Upper lobe of right lung (tissue), 1 donor: ENCODE measurements at regions not wholly inside any gene's neighbourhood (a gene's known extent, or its start where the extent isn't known, plus 50 kb on each side); places are given as distances from the start of the nearest gene placed in this dataset.
"Not testable (repeated sequence)": the region's sequence is repeated elsewhere in the genome, so short reads cannot be mapped to it uniquely, and the experiment has no call there.

Experiments used
- ATAC-seq: fragments of 200-7000 bp; cut with Tn5 transposase; one replicate; pipeline ENCODE4 v1.9.1; 2020; ENCODE audit warnings: mild to moderate bottlenecking, moderate library complexity
- DNase-seq: peaks from one replicate; pipeline ENCODE4 v3.0.0-alpha.2; 2020
- H3K27ac ChIP-seq: fragments of 200-600 bp; one replicate; pipeline ENCODE4 v1.8.0; 2022
- H3K27me3 ChIP-seq: fragments of 200-600 bp; one replicate; pipeline ENCODE4 v1.8.0; 2022; ENCODE audit warnings: mild to moderate bottlenecking
- H3K36me3 ChIP-seq: fragments of 200-600 bp; one replicate; pipeline ENCODE4 v1.8.0; 2022
- H3K4me1 ChIP-seq: fragments of 200-600 bp; one replicate; pipeline ENCODE4 v1.8.0; 2022
- H3K4me3 ChIP-seq: fragments of 200-600 bp; one replicate; pipeline ENCODE4 v1.8.0; 2022; ENCODE audit warnings: mild to moderate bottlenecking
- H3K9me3 ChIP-seq: fragments of 200-600 bp; one replicate; pipeline ENCODE4 v1.8.0; 2022
- intact Hi-C: fragments of 100-400 bp; cut with DNase I; formaldehyde crosslinking; loops from one replicate; pipeline ENCODE4 v1.11.0; 2022
- TF ChIP-seq, protein P1 (sequence below): fragments of 200-600 bp; IDR thresholded peaks from one replicate; pipeline ENCODE4 v1.8.0; 2022; ENCODE audit warnings: antibody characterized with exemption
- donor health status: DM: no; HTN: yes; CAD: no; lungs with severe emphysema.

DNA sequence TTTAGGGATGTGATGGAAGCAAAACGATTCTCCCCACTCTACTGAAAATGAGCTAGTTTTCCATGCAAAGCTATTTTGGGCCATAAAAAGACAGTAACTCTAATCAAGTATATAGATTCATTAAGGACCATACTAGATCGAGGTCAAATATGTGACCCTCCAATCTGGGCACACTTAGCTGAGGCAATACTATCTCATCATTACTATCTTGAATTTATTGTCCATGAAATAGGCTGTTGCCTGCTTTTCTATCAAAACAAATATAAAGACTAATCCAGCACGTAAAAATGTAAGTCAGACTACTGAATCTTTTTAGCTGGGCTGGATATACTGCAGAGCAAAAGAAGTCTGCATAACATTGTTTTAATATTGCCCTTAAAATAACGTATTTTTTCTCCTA is 943.1 kb downstream of the NR2F1-AS1 start:
- Histone ChIP-seq H3K36me3 (no peaks in the 10 kb centered on the region), H3K9me3 (no peaks in the 10 kb centered on the region), H3K4me3 (no peak overlapping the region), H3K27me3 (no peaks in the 10 kb centered on the region), H3K27ac (no peak overlapping the region), H3K4me1 (peaks cover 9% of the 10 kb centered on the region)
- intact Hi-C loops, result no loop called here
- DNase-seq (no peak), ATAC-seq (no peak)
- TF ChIP-seq, protein P1, sequence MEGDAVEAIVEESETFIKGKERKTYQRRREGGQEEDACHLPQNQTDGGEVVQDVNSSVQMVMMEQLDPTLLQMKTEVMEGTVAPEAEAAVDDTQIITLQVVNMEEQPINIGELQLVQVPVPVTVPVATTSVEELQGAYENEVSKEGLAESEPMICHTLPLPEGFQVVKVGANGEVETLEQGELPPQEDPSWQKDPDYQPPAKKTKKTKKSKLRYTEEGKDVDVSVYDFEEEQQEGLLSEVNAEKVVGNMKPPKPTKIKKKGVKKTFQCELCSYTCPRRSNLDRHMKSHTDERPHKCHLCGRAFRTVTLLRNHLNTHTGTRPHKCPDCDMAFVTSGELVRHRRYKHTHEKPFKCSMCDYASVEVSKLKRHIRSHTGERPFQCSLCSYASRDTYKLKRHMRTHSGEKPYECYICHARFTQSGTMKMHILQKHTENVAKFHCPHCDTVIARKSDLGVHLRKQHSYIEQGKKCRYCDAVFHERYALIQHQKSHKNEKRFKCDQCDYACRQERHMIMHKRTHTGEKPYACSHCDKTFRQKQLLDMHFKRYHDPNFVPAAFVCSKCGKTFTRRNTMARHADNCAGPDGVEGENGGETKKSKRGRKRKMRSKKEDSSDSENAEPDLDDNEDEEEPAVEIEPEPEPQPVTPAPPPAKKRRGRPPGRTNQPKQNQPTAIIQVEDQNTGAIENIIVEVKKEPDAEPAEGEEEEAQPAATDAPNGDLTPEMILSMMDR, result no peak

DNA sequence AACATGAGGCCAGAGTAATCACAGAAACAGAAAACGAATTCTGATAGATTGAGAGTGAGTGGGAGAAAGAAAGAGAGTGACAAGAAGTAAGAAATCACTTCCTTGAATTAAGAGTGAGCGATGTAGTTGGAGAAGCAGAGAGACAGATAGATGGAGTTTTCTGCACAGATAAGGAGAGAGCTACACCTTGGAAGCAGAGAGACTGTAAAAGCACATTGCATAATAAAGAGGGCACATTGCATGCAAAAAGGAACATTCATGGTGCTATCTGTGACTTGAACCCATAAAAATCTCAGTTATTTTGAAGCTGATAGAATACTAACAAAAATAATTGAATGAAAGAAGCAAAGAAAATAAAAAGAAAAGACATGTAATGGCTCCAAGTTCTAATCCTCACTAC is 943.8 kb downstream of the NR2F1-AS1 start:
- Histone ChIP-seq H3K27ac (no peak overlapping the region), H3K36me3 (no peaks in the 10 kb centered on the region), H3K4me1 (peaks cover 9% of the 10 kb centered on the region), H3K9me3 (no peaks in the 10 kb centered on the region), H3K27me3 (no peaks in the 10 kb centered on the region), H3K4me3 (no peak overlapping the region)
- no peak for DNase-seq
- no peak for ATAC-seq
- TF ChIP-seq, protein P1, result no peak
- intact Hi-C loops, result no loop called here

DNA sequence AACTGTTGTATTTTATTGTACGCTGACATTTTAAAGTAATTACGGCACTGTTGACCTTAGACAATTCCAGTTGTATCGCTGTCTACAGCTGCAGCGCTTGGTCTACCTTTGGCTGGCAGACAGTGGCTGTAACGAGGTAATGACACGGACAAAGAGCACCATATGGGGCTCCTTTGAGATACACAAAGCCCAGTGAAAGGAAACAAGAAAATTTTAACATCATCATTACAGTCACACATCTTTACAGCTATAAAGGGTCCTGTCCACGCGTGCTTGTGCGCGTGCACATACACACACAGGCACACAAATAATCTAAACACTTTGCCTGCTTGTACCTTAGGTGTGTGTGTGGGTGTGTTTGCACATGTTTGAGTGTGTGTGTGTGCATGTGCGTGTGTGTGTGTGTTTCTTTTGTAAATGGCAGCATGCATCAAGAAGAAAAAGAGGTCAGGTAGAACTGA is 946.0 kb downstream of the NR2F1-AS1 start:
- ATAC-seq, result no peak
- Histone ChIP-seq H3K27ac (no peak overlapping the region), H3K36me3 (no peaks in the 10 kb centered on the region), H3K4me1 (no peaks in the 10 kb centered on the region), H3K27me3 (no peaks in the 10 kb centered on the region), H3K9me3 (no peaks in the 10 kb centered on the region), H3K4me3 (no peak overlapping the region)
- TF ChIP-seq, protein P1, result no peak
- no peak for DNase-seq
- intact Hi-C loops, result no loop called here

DNA sequence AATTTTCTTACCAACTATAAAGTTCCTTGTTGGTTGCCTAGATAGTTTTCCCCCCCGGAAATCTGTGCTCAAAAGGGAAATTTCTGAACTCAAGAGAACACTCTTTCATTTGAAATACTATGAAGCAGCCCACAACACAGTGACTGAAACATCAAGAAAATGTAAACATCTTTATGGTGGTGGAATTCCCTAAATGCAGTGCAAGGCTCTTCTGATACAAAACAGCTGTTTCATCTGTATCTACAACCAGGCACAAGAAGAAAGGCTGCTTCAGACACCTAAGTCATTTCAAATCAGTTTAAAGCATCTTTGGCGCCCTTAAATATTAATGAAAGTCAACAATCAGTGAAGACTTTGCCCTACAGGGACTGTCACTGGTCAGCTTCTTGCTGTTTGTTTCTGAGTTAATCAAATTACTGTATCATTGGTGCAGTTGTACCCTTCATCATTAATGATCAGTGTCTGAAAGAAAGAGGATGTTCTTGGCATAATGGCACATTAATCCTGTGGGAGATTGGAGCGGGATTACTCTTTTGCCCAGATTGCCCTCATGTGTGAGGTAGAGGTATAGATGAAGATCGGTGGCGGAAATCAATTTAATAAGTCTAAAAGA is 947.0 kb downstream of the NR2F1-AS1 start:
- TF ChIP-seq, protein P1, result no peak
- H3K9me3 ChIP-seq, result no peaks in the 10 kb centered on the region
- no peaks in the 10 kb centered on the region for H3K4me1 ChIP-seq
- no peak for ATAC-seq
- H3K4me3 ChIP-seq, result no peak overlapping the region
- H3K27me3 ChIP-seq, result no peaks in the 10 kb centered on the region
- H3K27ac ChIP-seq, result no peak overlapping the region
- intact Hi-C loops, result no loop called here
- H3K36me3 ChIP-seq, result no peaks in the 10 kb centered on the region
- no peak for DNase-seq

DNA sequence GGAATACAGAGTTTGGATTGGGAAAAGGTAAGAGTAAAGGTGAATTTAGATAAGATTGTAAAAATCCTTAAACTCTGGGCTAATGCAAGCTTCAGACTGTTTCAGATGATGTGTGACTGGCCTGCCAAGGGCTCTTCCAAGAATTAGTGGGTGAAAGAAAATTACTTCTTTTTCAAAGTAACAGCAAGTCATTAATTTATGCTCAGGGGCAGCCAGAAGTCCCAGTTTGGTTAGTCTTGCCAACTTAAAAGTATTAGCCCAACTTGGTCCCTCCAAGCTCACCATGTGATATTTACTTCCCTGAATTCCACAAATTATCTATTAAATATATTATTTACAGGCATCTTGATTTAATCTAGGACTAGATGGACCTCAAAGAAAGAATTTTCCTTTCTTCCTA is 947.8 kb downstream of the NR2F1-AS1 start:
- H3K27me3 ChIP-seq, result no peaks in the 10 kb centered on the region
- H3K4me3 ChIP-seq, result no peak overlapping the region
- DNase-seq, result no peak
- no peaks in the 10 kb centered on the region for H3K36me3 ChIP-seq
- ATAC-seq, result no peak
- TF ChIP-seq, protein P1, result no peak
- no peak overlapping the region for H3K27ac ChIP-seq
- H3K4me1 ChIP-seq, result no peaks in the 10 kb centered on the region
- intact Hi-C loops, result no loop called here
- no peaks in the 10 kb centered on the region for H3K9me3 ChIP-seq

DNA sequence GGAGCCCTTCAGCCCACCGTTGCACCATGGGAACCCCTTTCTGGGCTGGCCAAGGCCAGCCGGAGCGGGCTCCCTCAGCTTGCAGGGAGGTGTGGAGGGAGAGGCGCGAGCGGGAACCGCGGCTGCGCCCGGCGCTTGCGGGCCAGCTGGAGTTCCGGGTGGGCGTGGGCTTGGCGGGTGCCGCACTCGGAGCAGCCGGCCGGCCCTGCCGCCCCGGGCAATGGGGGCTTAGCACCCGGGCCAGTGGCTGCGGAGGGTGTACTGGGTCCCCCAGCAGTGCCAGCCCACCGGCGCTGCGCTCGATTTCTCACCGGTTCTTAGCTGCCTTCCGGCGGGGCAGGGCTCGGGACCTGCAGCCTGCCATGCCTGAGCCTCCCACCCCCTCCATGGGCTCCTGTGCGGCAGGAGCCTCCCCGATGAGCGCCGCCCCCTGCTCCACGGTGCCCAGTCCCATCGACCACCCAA is 949.8 kb downstream of the NR2F1-AS1 start:
- H3K4me1 ChIP-seq, H3K36me3 ChIP-seq, H3K27me3 ChIP-seq, H3K27ac ChIP-seq, ATAC-seq, DNase-seq, intact Hi-C loops, H3K9me3 ChIP-seq, H3K4me3 ChIP-seq: not testable (repeated sequence)
